ENCODE measurements at regions not wholly inside any gene's neighbourhood (a gene's known extent, or its start where the extent isn't known, plus 50 kb on each side); places are given as distances from the start of the nearest gene placed in this dataset.
"Not testable (repeated sequence)": the region's sequence is repeated elsewhere in the genome, so short reads cannot be mapped to it uniquely, and the experiment has no call there.

DNA sequence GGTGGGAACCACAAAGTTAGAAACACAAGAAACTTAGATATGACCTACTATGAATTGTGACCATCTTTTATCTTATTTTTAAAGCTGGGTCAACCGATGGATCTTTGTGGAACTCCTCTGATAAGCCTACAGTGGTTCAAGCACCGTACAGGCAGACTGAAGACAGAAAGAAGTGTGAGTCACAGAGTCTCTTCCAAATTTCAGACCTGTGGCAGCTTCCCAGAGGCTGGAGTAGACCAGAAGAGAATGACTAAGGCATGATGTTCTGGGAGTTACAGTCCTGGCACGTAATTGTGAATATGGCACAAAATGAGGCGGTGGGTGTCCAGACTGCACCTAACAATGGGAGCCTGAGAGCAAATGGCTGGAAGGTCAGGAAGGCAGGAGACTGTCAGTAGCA lies 70.0 kb downstream of the LMO4 start:
- no peak for DNase-seq

DNA sequence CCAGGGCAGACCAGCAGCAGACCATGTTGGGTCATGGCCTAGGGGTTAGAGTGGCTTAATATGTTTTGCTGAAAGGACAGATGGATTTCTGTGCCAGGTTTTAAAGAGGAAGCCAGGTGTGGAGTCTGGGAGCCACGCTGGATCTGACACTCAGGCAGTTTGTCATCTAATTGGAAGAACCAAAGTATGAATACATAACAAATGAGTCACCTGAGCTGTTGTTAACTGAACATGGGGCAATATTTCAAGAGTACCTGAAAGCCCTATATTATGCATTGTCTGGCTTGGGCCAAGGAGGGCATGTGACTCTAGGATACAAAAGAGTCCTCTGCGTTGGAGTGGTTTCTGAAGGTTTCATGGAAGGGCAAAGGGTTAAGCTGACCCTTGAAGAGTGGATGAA lies 70.6 kb downstream of the LMO4 start:
- DNase-seq = peak; percentile 70 to 85 (median 75)

DNA sequence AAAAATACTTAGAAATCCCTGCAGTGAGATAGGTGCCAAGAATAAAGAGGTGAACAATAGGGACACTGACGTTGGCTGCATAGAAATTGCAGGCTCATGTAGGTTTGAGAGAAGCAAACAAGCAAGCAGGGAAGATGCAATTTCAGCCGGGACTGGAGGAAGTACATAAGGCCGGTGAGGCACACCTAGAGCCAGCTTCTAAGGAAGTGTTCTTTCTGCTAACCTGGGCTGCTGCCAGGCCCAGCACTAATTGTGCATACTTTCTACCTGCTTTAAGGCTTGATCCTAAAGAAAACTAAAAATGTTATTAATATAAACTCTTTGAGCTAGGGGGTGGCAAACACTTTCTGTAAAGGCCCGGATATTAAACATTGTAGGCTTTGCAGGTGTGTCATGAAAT lies 71.0 kb downstream of the LMO4 start:
- DNase-seq = peak in 1 of 3 experiments; percentile 58

DNA sequence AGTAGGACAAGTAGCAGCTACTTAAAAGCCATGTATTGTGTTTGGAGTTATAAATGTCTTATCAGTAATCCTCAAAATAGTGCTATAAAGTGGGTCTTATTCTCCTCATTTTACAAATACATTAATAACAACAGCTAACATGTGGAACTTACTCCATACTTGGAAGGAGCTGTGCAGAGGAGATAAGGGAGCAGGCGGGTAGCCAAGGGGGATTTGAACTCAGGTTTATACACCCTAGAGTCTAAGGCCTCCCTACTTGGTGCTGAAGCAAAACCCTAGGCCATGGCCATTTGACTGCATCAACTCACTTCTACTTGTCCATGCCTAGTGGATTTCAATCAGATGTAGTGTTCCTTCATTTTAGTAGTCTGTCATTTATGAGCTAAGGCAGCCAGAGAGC lies 72.1 kb downstream of the LMO4 start:
- no peak for DNase-seq

DNA sequence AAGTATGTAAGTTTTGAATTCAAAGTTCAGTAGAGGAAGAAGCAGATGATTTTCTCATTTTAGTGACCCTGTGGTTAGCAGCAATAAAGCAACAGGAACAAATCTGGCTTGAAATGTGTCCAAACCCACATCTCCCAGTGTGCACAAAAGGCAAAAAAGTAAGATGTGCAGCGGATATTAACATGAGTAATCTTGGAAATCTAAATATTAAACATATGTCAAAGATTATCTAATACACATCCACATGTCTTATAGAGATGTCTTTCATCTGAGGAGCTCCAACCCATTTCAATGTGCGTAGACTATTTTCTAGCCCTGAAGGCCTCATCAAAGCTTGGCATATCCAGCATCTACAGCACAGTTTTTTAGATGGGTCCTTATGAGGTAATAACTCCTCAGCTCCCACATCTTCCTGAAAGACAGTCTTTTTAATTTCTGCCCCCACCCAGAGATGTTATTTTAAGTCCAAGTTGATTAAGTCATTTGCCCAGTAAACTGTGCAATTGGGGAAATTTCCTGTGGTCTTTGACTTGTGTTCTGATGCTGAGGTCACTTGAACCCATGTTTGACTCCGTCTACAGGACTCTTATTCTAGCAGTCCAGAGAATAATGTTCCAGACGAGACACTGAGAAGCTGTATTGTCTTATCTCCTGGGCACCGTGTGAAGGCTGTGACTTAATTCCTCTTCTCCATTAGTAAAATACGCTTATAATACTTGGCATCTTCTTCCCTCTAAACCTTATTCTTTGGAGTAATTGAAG lies 73.7 kb downstream of the LMO4 start:
- no peak for DNase-seq

DNA sequence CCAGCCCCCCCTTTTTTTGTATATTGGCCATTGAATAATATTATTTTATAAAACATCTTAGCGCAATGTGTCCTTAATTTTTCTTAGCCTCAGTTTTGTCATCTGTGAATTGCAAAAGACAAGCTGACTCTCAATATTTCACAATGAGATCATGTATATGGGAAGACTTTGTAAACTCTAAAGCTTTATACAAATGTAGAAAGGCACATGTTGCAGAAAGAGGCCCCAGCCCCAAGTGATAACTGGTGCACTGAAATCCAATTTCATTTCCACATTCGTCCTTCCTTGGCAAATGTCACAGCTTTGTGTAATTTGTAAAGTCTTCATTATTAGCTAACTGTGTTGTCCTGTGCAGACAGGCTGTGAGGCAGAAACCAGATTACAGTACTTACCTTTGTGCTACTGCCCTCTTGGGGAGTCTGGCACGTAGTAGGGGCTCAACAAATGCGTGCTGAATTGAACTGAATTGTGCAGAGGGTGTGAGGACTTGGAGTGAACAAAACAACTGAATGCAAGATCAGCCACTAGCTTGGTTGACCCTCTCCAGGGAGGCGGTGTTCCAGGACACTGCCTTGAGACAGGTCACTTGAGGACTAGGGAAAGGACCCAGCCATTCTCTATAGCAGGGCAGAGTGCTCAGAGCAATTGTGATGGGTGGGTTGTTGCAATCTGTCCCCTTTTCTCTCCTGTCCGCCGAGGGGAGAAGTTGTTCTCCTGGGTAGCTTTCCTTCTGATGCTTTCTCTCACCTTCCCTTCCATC lies 74.6 kb downstream of the LMO4 start:
- DNase-seq = no peak

DNA sequence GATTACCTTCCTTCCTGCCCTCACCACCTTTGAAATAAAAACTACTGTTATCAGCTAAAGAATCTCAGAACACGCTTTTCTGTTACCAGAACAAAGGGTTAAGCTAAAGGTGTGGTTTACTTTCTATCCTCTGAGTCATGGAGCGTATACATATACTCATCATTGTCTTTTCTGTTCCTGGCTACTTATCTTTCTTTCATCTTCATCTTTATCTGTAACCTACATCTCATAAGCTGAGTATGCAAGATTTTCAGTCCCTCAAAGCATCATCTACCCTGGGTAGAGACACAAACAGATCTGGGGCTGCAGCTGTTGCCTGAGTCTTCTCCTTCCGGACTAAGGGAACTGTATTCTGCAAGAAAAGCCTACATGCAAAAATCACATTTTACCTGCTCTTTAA lies 75.6 kb downstream of the LMO4 start:
- DNase-seq = no peak

DNA sequence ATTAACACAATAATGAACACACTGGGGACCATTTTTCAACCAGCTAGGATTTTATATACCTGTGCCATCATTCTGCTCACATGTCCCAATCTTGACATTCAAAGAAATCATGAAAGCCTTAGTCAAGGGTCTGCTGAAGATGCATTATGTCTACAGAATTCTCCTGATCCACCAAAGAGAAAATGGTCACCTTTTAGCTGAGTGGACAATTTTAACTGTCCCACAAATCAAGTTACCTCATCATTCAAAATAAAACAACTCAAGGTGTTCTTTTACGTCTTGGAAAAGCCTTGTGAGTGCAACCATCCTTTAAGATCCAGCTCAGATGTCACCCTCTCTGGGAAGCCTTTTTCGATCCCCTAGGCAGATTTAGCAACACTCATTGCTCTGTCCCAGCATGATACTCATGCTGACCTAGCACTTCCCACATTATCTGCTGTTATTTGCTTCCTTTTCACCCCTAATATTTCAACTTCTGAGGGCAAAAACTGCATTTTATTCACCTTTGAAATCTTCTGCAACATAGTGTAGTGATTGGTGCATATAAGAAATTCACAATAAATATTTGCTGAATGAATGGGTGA lies 80.1 kb downstream of the LMO4 start:
- DNase-seq = no peak

DNA sequence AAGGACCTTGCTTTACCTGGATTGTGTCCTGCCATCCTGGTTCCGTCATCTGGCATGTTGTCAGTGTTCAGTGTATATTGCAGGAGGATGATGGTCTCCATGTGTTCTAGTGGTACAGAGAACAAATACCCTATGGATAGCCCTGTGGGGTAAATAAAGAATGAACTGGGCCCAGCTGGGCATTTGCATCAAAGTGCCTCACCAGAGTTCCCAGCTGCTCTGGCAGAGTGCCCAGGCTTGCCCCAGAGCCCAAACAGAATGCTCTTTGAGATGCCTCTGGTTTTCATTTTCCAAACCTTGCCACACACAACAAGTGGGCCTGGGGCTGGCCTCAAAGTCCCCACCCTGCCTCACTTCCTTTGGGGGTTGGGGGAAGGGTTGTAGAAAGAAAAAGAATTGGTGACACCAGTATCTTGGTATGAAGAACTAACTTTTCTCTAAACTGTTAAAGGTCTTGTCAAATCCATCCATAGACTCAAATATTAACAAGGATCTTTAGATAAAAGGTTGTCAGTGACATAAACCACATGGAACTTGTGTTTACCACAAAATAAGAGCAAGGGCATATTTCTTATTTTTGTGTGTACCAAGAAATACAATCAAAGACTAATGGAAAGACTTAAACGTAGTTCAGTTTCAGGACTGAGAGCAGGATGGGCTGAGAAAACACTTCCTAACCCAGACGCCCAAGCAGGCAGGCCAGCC lies 82.2 kb downstream of the LMO4 start:
- DNase-seq = peak in 2 of 3 experiments; percentile 33 to 79

DNA sequence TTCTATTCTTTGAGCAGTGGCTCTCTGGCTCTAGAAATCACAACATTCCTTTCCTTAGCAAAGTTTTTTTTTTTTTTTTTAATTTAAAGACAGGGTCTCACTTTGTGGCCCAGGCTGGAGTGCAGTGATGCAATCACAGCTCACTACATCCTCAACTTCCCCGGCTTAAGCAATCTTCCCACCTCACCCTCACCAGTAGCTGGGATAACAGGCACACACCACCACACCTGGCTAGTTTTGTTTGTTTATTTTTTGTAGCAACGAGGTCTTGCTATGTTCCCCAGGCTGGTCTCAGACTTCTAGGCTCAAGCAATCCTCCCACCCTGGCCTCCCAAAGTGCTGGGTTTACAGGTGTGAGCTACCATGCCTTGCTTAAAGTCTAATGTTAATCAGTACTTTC lies 85.2 kb downstream of the LMO4 start:
- DNase-seq = not testable (repeated sequence)

DNA sequence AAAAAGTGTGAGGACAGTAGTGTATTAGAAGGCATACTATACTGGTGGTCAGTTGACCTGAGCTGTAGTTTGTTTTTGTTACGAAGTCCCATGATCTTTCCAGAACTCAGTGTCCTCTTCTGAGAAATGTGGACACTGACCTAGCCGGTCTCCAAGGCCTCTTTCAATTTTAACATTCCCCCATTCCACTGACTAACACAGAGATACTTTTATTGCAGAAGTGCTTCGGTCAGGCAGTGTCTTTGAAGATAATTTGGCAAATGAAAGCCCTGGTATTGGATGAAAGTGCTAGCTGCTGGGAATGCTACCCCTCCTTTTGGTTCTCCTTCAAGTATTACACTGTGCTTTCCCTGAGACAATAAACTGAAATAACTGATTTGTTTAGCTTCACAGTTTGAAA lies 89.4 kb downstream of the LMO4 start:
- DNase-seq = no peak

DNA sequence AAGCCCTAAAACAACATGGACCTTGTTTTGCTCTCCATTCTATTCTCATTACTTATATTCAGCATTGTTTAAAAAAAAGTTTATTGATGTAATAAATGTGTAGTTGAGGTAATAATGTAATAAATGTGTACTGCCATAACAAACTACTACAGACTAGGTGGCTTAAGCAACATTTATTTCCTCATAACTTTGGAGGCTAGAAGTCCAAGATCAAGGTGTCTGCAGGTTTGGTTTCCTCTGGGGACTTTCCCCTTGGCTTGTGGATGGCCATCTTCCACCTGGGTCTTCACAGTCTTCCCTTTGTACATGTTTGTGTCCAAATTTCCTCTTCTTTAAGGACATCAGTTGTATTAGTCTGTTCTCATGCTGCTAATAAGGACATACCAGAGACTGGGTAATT lies 93.1 kb downstream of the LMO4 start:
- DNase-seq = no peak

DNA sequence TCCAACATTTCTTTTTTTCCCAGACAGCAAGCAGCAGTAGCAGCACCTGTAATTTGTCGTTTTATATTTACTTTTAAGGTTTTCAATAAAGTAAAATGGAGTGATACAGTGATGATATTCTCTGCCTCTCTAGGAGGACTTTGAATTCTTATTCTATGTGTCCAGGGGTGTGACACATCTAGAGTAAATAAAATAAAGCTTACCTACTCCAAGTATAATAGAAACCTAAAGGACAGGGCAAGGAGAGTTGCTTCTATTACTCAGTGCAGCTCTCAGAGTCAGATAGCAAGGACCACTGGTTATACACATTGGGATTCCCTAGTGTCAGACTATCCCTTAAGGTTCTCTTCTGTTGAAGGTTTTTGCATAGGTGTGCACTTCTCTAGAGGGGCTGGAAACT lies 95.9 kb downstream of the LMO4 start:
- DNase-seq = no peak

DNA sequence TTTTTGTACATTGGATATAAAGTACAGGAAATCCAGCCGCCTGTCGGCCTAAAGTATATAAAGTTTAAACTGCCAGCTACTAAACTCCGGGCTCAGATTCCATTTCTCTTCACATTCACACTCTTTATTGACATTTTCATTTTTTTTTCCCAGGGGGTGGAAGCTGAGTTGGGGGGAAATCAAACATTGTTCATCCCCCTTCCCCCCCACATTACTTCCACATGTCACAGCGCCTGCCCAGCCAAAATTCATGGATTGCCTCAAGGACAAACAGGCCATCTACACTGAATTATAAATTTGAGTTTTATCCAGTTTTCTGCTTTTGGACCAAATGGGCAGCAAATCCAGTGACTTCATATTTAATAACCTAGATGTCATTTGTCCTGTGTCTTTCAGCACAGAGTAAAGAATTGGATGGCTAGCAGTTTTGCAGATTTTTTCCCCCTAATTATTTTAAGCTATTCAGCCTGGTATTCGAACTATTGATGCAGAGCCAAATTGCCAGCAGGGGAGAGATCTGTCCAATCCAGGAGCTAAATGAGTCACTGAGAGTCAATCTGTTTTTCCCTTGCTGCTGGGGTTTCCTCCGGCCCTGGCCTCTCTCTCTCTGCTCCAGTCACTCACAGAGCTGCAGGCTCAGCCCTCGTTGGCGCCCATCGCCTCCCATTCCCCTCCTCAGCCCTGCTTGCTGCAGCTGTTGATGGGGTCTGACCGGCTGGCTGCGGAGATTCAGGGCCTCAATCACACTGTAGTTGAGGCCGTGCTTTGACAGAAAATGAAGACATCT lies 98.0 kb downstream of the LMO4 start:
- DNase-seq = no peak

DNA sequence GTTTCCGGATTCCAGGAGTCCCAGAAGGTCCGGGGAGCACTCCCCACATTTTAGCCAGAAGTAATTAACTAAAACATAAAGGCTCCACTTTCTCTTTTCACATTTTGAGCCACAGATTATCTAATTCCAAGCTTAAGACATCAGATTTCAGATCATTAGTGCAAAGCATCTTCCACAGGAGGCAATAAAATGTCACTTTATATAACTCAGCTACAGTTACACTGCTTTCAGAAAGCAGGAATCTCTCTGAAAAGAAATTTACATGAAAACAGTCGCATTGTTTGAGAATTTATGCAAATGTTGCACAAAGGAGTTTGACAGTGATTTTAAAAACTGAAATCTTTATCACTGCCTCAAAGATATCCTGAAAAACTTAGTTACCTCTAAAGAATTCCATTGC lies 99.7 kb downstream of the LMO4 start:
- DNase-seq = no peak

DNA sequence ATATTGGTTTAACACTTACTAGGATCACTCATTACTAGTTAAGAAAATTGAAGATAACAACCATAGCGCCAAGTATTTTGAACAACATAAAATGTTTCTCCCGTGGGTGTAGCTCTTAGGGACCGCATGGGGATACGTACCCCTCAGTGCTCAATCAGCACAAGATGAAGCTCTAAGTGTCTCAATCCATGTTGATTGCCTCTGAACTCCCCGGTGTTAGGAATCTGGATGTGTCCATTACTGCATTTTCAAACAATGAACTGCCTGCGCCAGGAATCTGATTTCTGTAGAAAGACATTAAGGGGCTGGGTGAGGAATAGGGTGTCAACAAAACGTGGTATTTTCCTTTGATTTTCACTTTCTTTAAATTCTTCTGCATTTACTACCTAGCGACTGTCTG lies 100.2 kb downstream of the LMO4 start:
- no peak for DNase-seq

DNA sequence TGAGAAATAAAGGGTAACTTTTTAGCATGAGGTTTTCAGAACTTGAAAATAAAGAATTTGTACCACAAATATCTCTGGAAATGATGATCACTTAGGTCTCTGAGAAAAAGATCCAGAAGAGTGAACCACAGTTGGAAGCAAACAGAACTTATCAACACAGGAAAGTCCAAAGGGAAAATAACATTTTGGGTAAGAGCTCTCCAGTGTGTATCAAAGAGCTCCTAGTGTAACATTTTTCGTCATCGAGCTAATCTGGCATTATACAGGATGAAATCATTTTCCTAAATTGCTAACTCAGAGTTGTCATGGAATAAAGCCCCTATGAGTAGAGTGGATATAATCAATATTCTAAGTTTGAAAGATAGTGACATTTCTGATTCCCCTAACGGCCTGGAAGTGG lies 104.0 kb downstream of the LMO4 start:
- no peak for DNase-seq

DNA sequence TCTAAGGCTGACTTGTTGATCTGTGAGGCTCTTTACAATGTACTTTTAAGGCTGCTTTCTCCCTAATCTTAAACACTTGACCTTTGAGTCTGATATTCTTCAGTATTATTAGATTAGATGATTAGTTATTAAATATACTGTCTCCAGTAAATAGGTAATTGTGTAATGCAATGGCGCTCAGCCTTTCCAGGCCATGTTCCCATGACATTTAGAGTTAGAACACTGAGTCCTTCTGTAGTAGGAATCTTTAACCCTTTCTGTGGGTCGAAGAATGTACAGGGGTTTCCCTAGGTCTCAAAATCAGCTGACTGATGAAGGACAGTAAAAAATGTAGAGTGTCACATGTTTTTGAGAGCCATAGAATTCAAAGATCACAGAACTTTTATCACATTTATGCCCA lies 104.4 kb downstream of the LMO4 start:
- DNase-seq = not testable (repeated sequence)

DNA sequence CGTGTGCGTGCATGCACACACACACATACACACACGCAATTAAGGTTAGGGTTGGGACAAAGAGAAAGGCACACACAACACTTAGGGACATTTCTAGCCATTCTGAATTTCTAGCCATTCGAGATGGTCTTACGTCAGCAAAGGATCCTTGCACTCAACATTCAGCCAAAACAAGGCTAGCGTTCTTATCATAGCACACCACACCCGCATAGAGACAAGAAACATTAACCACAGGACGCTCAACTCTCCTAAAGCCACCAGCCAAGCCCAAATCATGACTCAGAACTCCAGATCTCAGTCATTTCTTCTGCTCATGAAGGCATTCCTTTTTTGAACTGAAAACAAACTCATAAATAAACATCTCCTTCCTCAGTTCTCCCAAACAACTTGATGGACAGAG lies 106.8 kb downstream of the LMO4 start:
- DNase-seq = no peak

DNA sequence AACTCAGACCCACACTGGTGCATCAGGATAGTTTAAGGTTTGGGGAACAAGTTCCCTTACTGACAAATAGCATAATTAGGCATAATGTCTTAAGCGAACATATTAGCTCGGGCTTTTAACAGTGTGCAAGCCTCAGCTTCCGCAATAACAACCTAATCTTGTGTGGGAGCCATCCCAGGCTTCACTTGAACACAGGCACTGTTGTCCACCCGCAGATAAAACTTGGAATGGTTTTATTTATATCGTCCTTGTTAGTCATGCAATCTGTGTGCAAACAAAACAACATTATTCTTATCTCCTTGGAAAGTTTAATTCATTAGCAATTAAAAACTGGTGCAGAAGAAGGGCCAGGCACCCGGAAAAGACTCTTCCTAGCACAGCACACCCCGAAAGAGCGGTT lies 107.4 kb downstream of the LMO4 start:
- DNase-seq = not testable (repeated sequence)

DNA sequence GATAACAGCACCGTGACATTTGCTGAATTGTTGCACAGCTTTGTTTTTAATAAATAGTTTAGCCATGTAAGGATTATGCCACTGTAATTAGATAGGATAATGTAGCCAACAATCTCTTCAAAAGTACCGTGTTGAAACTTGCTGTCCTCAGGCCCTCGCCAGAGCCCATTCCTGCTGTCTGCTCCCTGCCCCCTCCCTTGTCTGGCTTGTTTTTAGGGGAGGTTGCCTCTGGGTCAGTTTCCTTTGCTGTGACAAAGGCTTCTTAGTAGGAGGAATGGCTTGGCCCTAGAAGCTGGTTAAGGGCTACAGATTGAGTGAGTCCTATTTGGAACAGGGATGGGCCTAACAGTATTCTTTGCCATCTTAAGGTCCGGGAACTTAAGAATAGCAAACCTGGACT lies 107.9 kb downstream of the LMO4 start:
- DNase-seq = no peak

DNA sequence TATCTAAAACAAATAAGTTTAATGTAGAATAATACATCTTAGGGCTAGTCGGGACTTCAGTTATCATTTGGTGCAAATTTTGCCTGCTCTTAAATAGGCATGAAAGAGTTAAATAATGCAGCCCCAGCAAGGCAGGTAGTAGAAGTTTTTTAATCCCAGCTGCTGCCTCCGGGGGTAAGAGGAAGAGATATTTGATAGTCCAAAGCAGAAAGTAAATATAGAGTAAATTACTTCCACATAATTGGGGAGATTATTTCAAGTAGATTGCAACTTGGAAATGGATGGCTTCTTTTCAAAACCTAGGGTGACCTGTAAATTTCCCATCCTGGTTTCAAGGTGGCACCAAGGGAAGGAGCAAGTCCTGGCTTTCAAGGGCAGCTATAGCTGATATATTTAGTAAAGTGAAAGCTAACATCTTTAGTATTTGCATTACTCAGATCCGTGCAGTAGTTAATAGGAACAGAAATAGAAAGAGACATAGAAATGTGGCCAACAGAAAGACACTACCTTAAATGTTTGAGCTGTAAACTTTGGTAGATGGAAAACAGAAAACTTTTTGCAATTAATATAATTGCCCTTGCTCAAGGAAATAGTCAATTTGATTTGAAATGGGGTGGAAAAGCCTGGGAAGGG lies 109.1 kb downstream of the LMO4 start:
- peak in 2 of 3 experiments; percentile 21 to 50 for DNase-seq
